ENCODE measurements at regions not wholly inside any gene's neighbourhood (a gene's known extent, or its start where the extent isn't known, plus 50 kb on each side); places are given as distances from the start of the nearest gene placed in this dataset.
A peak's percentile ranks its signal among the peaks of the same experiment; 100 is the strongest.

DNA sequence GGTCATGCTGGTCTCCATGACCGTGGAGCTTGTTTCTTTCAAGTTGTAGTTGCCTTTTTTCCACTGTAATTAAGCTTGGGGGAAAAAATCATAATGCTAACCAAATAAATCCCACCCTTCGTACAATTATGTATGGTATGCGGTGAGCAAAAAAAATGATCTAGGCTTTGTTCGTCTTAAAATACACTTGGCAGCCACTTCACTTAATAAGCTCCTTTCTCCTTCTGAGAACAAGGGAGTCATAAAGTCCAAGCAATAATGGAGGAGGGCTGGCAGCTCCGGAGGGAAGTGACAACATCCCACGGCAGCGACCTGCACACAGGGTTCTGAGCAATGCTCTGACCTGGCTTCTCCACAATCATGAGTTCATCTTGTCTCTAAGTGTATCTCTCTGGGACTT is 91.2 kb upstream of the KLHL29 start:
- no peak for DNase-seq

GRCh38 chr2:23294238-23294637 is 90.7 kb upstream of the KLHL29 start:
- DNase-seq, result no peak

DNA sequence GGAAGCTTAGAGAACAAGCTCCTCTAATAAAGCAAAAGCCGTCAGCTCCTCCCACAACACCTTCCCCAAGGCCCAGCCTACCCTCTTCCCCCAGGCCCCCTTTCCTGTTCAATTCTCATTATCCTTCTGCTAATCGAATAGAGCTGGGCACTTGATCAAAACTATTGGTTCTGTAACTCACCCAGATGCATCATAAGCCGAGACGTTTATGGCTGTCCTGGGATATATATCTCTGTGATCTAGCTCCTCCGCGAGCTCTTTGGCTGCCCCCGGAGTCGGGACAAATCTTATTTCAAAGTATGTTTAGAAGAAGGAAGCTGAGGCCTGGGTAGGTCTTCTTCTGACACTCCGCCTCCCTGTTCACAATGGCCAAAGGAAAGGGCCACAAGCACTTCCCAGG is 88.3 kb upstream of the KLHL29 start:
- no peak for DNase-seq

DNA sequence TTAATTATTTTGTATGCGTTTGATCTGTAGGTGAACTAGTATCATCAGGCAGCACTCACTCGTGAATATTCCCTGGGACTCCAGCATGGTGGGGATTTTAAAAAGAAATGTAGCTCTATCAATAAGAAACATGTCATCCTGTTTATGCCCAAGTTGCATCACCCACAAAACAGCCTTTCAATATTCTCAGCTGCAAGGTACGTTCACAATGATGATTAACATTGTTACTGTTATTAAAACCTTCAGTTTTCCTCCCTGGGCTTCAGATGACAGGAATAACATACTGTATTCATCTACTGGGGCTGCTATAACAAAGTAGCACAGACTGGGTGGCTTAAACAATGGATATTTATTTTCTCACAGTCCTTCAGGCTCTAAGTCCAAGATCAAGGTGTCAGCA is 87.9 kb upstream of the KLHL29 start:
- no peak for DNase-seq

DNA sequence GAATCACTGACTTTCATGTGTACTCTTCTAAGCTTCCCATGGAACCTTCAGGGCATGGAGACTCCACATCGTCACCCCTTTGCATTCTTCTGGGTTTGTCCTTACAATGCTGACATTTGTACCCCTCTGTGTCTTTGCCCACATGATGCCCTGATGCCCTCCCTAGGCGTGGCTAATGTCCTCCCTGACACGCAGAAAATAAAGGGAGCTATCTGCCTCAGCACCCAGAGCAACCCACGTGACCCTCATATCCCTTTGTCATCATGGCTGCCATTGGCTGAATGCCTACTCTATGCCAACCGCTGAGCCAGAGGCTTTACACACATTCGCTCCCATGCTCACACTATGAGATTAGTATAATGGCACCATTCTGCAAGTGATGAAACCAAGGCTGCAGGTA is 86.4 kb upstream of the KLHL29 start:
- no peak for DNase-seq

- no peak for DNase-seq
These were observed 85.3 kb upstream of the KLHL29 start for GRCh38 chr2:23299476-23300195.

DNA sequence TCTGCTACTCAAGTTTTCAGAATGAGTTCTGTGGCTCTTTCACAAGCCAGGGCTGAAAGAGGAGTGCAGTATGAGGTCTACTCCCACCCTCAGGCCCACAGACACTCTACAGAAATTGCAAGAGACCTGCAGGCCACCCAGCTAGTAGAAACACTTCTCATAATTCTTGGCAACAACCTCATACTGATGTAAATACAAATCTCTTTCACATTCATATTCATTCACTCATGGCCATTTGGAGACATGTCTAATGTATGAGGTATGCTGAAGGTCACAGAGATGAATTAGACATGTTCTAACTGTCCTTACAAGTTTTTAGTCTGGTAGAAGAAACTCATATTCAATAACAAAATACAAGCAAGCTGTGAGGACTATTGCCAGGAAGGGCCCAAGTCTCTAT is 83.8 kb upstream of the KLHL29 start:
- no peak for DNase-seq

GRCh38 chr2:23302591-23302990 is 82.4 kb upstream of the KLHL29 start:
- no peak for DNase-seq

DNA sequence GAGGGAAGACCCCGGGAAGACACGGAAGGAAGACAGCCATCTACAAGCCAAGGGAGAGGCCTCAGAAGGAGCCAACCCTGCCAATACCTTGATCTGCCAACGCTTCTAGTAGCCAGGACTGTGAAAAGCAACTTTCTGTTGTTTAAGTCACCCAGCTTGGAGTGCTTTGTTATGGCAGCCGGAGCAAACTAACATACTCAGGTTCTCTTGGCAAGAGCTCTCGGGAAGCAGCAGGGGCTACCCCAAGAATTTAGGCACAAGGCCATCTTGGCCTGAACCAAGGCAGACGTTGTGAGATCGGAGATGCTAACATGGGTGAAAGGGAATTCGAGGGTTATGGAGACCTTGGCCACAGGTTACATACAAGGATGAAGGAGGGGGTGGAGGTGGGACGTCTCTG is 78.6 kb upstream of the KLHL29 start:
- no peak for DNase-seq

DNA sequence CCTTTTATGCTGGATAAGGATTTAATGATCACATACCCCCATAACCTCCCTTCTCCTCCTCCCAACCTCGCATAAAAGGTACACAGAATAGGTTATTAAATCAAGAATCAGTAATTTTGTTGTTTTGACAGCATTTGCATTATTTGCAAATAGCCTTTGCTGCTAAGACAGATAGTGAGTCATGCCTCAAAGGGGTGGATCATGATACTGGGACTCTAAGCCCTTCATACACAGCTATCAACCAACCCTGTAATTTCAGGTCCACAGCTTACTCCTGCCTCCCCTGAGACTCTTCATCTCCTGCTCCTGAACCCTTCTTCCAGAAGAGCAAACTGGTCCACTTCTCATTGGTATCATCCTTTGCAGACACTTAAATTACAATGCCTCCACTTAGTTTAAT is 73.8 kb upstream of the KLHL29 start:
- DNase-seq, result no peak

GRCh38 chr2:23312996-23313606 is 71.9 kb upstream of the KLHL29 start:
- peak; percentile 22 to 58 for DNase-seq

DNA sequence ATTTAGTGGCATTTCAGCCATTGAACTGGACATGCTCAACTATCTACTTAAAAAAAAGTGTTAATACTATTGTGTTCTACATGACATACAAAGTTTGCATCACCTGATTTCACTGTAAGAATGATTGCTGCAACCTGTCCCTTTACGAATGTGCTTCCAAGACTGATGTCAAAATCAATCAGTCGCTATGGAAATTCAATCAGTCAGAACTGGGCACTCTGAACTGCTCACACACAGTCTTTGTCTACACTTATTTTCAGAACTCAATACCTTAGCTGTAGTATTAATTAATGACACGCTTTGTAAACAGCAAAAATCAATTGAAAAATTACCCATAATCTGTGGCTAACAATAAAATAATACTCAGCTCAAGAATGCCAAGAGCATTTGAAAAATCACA is 70.3 kb upstream of the KLHL29 start:
- no peak for DNase-seq

- no peak for DNase-seq
These were observed 64.9 kb upstream of the KLHL29 start for GRCh38 chr2:23320058-23320457.

DNA sequence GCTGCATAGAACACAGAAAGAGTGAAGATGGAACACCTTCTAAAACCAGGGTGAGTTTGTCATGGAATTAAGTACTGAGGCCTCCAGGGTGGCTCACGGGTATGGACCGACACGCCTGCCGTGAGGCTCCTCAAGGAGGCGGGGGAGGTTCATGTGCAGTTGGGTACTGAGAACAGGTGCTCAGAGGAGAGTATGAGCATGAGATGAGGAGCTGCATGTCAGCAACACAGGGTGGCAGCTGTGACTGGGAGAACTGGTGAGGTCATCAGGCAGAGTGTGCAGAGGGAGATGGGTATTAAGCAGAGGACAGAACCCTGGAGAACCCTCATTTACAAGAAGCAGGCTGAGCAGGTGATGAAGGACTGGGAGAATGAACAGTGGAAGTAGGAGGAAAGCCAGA is 63.2 kb upstream of the KLHL29 start:
- no peak for DNase-seq

GRCh38 chr2:23322567-23323197 is 62.3 kb upstream of the KLHL29 start:
- no peak for DNase-seq

- DNase-seq, result no peak
These were observed 61.6 kb upstream of the KLHL29 start for GRCh38 chr2:23323198-23323916.

DNA sequence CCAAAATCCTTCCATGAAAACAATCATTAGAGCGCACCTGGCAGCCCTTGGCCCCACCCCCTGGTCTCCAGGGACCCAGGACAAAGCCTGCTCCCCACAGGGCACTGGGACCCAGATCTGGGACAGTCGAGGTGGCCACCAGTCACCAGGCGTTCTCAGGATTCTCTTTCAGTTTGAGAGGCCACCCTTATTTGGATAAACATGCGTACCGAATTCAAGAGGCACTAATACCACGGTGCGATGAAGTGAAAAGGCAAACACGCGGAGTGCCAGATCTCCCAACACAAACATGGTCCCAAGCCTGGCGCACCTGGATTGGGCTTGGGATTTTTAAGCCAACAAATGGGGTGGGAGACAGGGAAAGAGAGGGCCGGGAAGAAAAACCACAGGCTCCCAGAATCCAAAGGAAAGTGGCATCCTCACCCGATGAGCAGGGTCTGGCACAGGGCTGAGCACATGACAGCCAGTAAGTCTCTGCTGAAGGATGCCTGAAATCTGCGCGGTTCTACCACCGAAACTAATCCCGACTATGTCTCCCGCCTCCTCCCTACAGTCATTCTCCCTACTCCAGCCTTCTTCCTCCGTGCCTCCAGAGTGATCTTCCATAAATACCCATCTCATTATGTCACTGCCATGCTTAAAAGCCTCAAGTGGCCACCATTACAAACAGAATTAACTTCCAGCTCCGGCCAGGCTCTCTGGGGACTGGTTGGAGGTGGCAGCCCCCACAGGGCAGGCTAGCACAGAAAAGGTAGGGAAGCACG is 60.9 kb upstream of the KLHL29 start:
- no peak for DNase-seq

- no peak for DNase-seq
These were observed 58.6 kb upstream of the KLHL29 start for GRCh38 chr2:23326330-23326729.

GRCh38 chr2:23327416-23327815 is 57.6 kb upstream of the KLHL29 start:
- DNase-seq, result no peak

- DNase-seq, result no peak
These were observed 57.1 kb upstream of the KLHL29 start for GRCh38 chr2:23327887-23328286.

DNA sequence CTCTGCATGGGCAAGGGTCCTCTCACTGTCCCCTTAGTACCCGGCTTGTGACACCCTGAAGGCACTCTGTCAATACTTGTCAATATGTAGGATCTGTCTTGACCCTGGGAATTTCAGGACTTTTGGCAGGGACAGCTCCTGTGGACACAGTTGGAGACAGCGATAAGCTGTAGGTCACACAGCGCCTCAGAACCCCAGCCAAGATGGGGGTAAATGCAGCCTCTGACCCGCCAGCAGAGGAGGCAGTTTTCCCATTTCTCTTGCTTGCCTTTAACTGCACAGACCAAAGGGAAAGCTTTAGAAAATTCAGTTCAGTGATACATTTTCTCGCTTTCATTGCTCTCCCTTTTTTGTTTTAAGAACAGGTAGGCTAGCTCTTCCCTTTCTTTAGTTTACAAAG is 54.8 kb upstream of the KLHL29 start:
- DNase-seq, result no peak

Measured in stimulated activated CD4-positive, alpha-beta T cell treated with anti-CD3 and anti-CD28 coated beads, Interleukin-2, amount 100 ng/mL, for 24 hours (primary cell).